IMR-90 (cell line): ENCODE measurements at regions not wholly inside any gene's neighbourhood (a gene's known extent, or its start where the extent isn't known, plus 50 kb on each side); places are given as distances from the start of the nearest gene placed in this dataset.
A peak's percentile ranks its signal among the peaks of the same experiment; 100 is the strongest.

Experiments used
- ATAC-seq: fragments of 200-7000 bp; cut with Tn5 transposase; 2 replicates; pipeline ENCODE4 v1.9.1; 2020; ENCODE audit warnings: low read depth, mild to moderate bottlenecking, moderate library complexity
- BruUV-seq: library from RNA; stranded (reverse); fragments of 400-500 nt; replicated peaks from 2 replicates; lab custom pipeline; 2021; lab: Mats Ljungman, UMichigan
- CTCF ChIA-PET: fragments of 300-600 bp; formaldehyde crosslinking; extraction: SDS; loops from one replicate; lab custom pipeline; 2021; ENCODE audit warnings: antibody characterized with exemption; lab: Yijun Ruan, JAX
- POLR2A ChIA-PET: fragments of 300-600 bp; sonication (Branson Sonifier 250); formaldehyde crosslinking; loops from one replicate; lab custom pipeline; 2022; ENCODE audit warnings: antibody characterized with exemption; ENCODE audit not compliant: unreplicated experiment; lab: Charles Lee
- DNase-seq: peaks from one replicate; pipeline ENCODE4 v3.0.0; 2013
- H2AFZ ChIP-seq: replicated peaks from 2 replicates; pipeline ENCODE3; 2013; ENCODE audit warnings: low read length, mild to moderate bottlenecking; ENCODE audit not compliant: poor library complexity
- H2AK5ac ChIP-seq: 2 replicates; pipeline ENCODE4 v1.6.1; 2013; ENCODE audit warnings: low read depth, low read length, inconsistent platforms
- H2AK9ac ChIP-seq: replicated peaks from 2 replicates; pipeline ENCODE3; 2013; ENCODE audit warnings: mild to moderate bottlenecking, low read depth, low read length, moderate library complexity; ENCODE audit not compliant: poor library complexity
- H2BK120ac ChIP-seq: 2 replicates; pipeline ENCODE4 v1.6.1; 2013; ENCODE audit warnings: low read depth, low read length, inconsistent platforms
- H2BK15ac ChIP-seq: 3 replicates; pipeline ENCODE4 v1.6.1; 2013; ENCODE audit warnings: low read depth, low read length, inconsistent platforms
- H2BK20ac ChIP-seq: 2 replicates; pipeline ENCODE4 v1.6.1; 2013; ENCODE audit warnings: low read depth, mild to moderate bottlenecking, inconsistent platforms, low read length, moderate library complexity
- H2BK5ac ChIP-seq: 2 replicates; pipeline ENCODE4 v1.6.1; 2013; ENCODE audit warnings: mild to moderate bottlenecking, low read depth, low read length, inconsistent platforms; ENCODE audit not compliant: poor library complexity, severe bottlenecking
- H3K14ac ChIP-seq: replicated peaks from 2 replicates; pipeline ENCODE4 v1.6.1; 2013; ENCODE audit warnings: low read depth, low read length, inconsistent platforms
- H3K18ac ChIP-seq: 2 replicates; pipeline ENCODE4 v1.6.1; 2013; ENCODE audit warnings: low read depth, low read length, control low read depth
- H3K23ac ChIP-seq: 2 replicates; pipeline ENCODE4 v1.6.1; 2013; ENCODE audit warnings: low read depth, low read length, inconsistent platforms
- H3K27ac ChIP-seq: 2 replicates; pipeline ENCODE4 v1.5.1; 2013; ENCODE audit warnings: mild to moderate bottlenecking, control low read depth, low read length; ENCODE audit not compliant: insufficient read depth
- H3K27me3 ChIP-seq: 2 replicates; pipeline ENCODE4 v1.6.1; 2013; ENCODE audit warnings: low read length; ENCODE audit not compliant: control insufficient read depth, insufficient read depth
- H3K36me3 ChIP-seq: 2 replicates; pipeline ENCODE4 v1.6.1; 2013; ENCODE audit warnings: low read length, mixed read lengths; ENCODE audit not compliant: control insufficient read depth, insufficient read depth
- H3K4ac ChIP-seq: 2 replicates; pipeline ENCODE4 v1.6.1; 2013; ENCODE audit warnings: low read depth, low read length, inconsistent platforms
- H3K4me1 ChIP-seq: 2 replicates; pipeline ENCODE4 v1.6.1; 2013; ENCODE audit warnings: low read length, mixed read lengths; ENCODE audit not compliant: control insufficient read depth, insufficient read depth
- H3K4me2 ChIP-seq: 2 replicates; pipeline ENCODE4 v1.6.1; 2013; ENCODE audit warnings: low read depth, mild to moderate bottlenecking, control low read depth, low read length, moderate library complexity
- H3K4me3 ChIP-seq: 2 replicates; pipeline ENCODE4 v1.5.1; 2013; ENCODE audit warnings: low read depth, mild to moderate bottlenecking, control low read depth, low read length, moderate library complexity; ENCODE audit not compliant: insufficient read depth
- H3K56ac ChIP-seq: 2 replicates; pipeline ENCODE4 v1.6.1; 2013; ENCODE audit warnings: low read length, inconsistent platforms; ENCODE audit not compliant: insufficient read depth; ENCODE audit errors: extremely low read depth
- H3K79me1 ChIP-seq, 2 experiments: 2 replicates each; pipeline ENCODE4 v1.6.1; 2013; ENCODE audit warnings: low read length in 2 of 2, inconsistent platforms in 1 of 2, low read depth in 1 of 2
- H3K9ac ChIP-seq: 2 replicates; pipeline ENCODE4 v1.6.1; 2013; ENCODE audit warnings: low read depth, low read length, control low read depth
- H3K9me1 ChIP-seq: 2 replicates; pipeline ENCODE4 v1.6.1; 2013; ENCODE audit warnings: low read length, inconsistent platforms; ENCODE audit not compliant: insufficient read depth
- H3K9me3 ChIP-seq: 2 replicates; pipeline ENCODE4 v1.6.1; 2013; ENCODE audit warnings: low read length; ENCODE audit not compliant: control insufficient read depth, insufficient read depth
- H4K20me1 ChIP-seq: 2 replicates; pipeline ENCODE4 v1.6.1; 2013; ENCODE audit warnings: low read length, inconsistent platforms; ENCODE audit not compliant: insufficient read depth
- H4K5ac ChIP-seq: 2 replicates; pipeline ENCODE4 v1.6.1; 2013; ENCODE audit warnings: mild to moderate bottlenecking, low read depth, low read length, control low read depth
- H4K8ac ChIP-seq, 2 experiments: 2 replicates each; pipeline ENCODE4 v1.6.1; 2013; ENCODE audit warnings: low read depth in 2 of 2, low read length in 2 of 2, control low read depth in 1 of 2, inconsistent platforms in 1 of 2
- H4K91ac ChIP-seq: 2 replicates; pipeline ENCODE4 v1.6.1; 2013; ENCODE audit warnings: low read depth, low read length, inconsistent platforms; ENCODE audit not compliant: insufficient read depth
- CHD1 ChIP-seq: IDR thresholded peaks from 2 replicates; pipeline ENCODE4 v1.6.1; 2012; ENCODE audit warnings: low read depth, low read length, improper control_type of control experiment
- FOS ChIP-seq: fragments of 150-350 bp; IDR thresholded peaks from 2 replicates; pipeline ENCODE4 v1.6.1; 2016; ENCODE audit warnings: low read depth, low read length
- MXI1 ChIP-seq: IDR thresholded peaks from 2 replicates; pipeline ENCODE4 v1.6.1; 2012; ENCODE audit warnings: low read depth, mild to moderate bottlenecking, low read length, moderate library complexity, borderline replicate concordance
- NFE2L2 ChIP-seq: fragments of 150-350 bp; IDR thresholded peaks from 2 replicates; pipeline ENCODE4 v1.6.1; 2016; ENCODE audit warnings: low read depth, mild to moderate bottlenecking, low read length
- RAD21 ChIP-seq: IDR thresholded peaks from 2 replicates; pipeline ENCODE4 v1.6.1; 2012; ENCODE audit warnings: low read length, improper control_type of control experiment
- RCOR1 ChIP-seq: IDR thresholded peaks from 2 replicates; pipeline ENCODE4 v1.6.1; 2012; ENCODE audit warnings: mild to moderate bottlenecking, low read length, improper control_type of control experiment; ENCODE audit not compliant: insufficient replicate concordance
- RFX5 ChIP-seq: IDR thresholded peaks from 2 replicates; pipeline ENCODE4 v1.8.0; 2012; ENCODE audit warnings: low read depth, mild to moderate bottlenecking, low read length, moderate library complexity
- SMC3 ChIP-seq: fragments of 150-350 bp; IDR thresholded peaks from 2 replicates; pipeline ENCODE4 v1.6.1; 2016; ENCODE audit warnings: low read depth, mild to moderate bottlenecking, antibody characterized with exemption, low read length, moderate library complexity
- WGBS, 2 experiments: methylation state at CpG; one replicate each; pipeline versions ENCODE4 v1.1.5 to v1.1.7; 2013; ENCODE audit warnings: missing lambda C conversion rate in 2 of 2; ENCODE audit not compliant: insufficient read length in 1 of 2; ENCODE audit errors: extremely low coverage in 2 of 2; 5-methylcytosine and 5-hydroxymethylcytosine counted together
- dilution Hi-C: fragments of 300-500 bp; cut with HindIII; formaldehyde crosslinking; loops from one replicate; pipeline ENCODE4 v1.14.3; 2018; ENCODE audit warnings: low sequenced_read_pairs; ENCODE audit not compliant: unreplicated experiment
- in situ Hi-C: fragments of 300-500 bp; cut with MboI; formaldehyde crosslinking; loops from 3 replicates; pipeline ENCODE4 v1.14.3; 2019; ENCODE audit warnings: low sequenced_read_pairs, inconsistent platforms, mixed read lengths
- intact Hi-C: fragments of 100-400 bp; cut with micrococcal nuclease; formaldehyde crosslinking; loops from 2 replicates; pipeline ENCODE4 v1.10.0; 2022
- TF ChIP-seq, protein P1 (sequence below): conservative IDR thresholded peaks from 2 replicates; pipeline ENCODE4 v1.5.1; 2012; ENCODE audit warnings: mild to moderate bottlenecking, low read depth, low read length, improper control_type of control experiment
- TF ChIP-seq, protein P2 (sequence below): fragments of 150-350 bp; IDR thresholded peaks from 2 replicates; pipeline ENCODE4 v1.6.1; 2017; ENCODE audit warnings: mild to moderate bottlenecking, antibody characterized with exemption, low read length, low read depth

DNA sequence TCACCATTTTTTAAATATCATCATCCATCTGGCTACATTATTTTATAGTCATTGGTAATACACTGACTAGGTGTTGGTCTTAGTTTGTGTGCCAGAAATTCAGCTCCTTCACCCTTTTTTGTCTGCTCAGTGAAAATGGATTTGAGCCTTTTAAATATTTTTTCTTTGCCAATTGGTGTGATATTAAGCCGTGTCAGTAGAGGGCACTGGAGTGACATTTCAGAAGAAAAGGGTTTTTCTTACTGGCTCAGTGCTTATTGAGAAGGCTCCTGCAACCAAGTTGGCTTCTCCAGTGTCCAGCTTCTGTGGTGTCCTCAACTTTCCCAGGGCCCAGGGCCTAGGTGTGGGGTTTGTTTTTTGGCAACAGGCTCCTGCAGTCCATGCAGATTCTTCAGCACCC is 546.6 kb downstream of the DACH1 start:
- H3K27me3 ChIP-seq, result no peaks in the 10 kb centered on the region
- ChIA-PET POLR2A (no interaction called here), CTCF (interaction anchor here (0.6 to 1.7 kb wide), 3 partner anchors 551 to 1043 kb away, joined by 3 to 14 read pairs (median 3); no protein-coding TSS in a partner anchor)
- no peak overlapping the region for H3K9ac ChIP-seq
- whole genome bisulfite sequencing, 2 experiments, result no CpG with 5 or more reads among the region's 1 CpG
- no peaks in the 10 kb centered on the region for H3K9me3 ChIP-seq
- no peak overlapping the region for H2AFZ ChIP-seq
- no peak overlapping the region for H2BK20ac ChIP-seq
- no peak overlapping the region for H3K14ac ChIP-seq
- no peak overlapping the region for H3K56ac ChIP-seq
- ATAC-seq (peak; percentile 60; the same call in 1 of the 2 replicates), DNase-seq (peak; percentile 41)
- no peak overlapping the region for H4K5ac ChIP-seq
- H3K4ac ChIP-seq, result no peak overlapping the region
- in situ Hi-C loops (loop anchor here (10.0 to 25.0 kb wide), 2 partner anchors 554 to 1242 kb away; no protein-coding TSS in a partner anchor), intact Hi-C loops (loop anchor here (1.0 to 2.0 kb wide), 2 partner anchors 352 to 559 kb away; no protein-coding TSS in a partner anchor), dilution Hi-C loops (no loop called here)
- no peaks in the 10 kb centered on the region for H3K4me1 ChIP-seq
- no peak overlapping the region for H2BK5ac ChIP-seq
- H3K79me1 ChIP-seq, result no peaks in the 10 kb centered on the region
- H3K18ac ChIP-seq, result no peak overlapping the region
- H2AK9ac ChIP-seq, result no peak overlapping the region
- H3K27ac ChIP-seq, result no peak overlapping the region
- no peaks in the 10 kb centered on the region for H3K9me1 ChIP-seq
- TF ChIP-seq, protein P1, sequence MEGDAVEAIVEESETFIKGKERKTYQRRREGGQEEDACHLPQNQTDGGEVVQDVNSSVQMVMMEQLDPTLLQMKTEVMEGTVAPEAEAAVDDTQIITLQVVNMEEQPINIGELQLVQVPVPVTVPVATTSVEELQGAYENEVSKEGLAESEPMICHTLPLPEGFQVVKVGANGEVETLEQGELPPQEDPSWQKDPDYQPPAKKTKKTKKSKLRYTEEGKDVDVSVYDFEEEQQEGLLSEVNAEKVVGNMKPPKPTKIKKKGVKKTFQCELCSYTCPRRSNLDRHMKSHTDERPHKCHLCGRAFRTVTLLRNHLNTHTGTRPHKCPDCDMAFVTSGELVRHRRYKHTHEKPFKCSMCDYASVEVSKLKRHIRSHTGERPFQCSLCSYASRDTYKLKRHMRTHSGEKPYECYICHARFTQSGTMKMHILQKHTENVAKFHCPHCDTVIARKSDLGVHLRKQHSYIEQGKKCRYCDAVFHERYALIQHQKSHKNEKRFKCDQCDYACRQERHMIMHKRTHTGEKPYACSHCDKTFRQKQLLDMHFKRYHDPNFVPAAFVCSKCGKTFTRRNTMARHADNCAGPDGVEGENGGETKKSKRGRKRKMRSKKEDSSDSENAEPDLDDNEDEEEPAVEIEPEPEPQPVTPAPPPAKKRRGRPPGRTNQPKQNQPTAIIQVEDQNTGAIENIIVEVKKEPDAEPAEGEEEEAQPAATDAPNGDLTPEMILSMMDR, result peak; percentile 60
- TF ChIP-seq RCOR1 (no peak), NFE2L2 (no peak), RFX5 (no peak), FOS (no peak), CHD1 (no peak), SMC3 (peak; percentile 31), MXI1 (no peak), RAD21 (peak; percentile 61)
- TF ChIP-seq, protein P2, sequence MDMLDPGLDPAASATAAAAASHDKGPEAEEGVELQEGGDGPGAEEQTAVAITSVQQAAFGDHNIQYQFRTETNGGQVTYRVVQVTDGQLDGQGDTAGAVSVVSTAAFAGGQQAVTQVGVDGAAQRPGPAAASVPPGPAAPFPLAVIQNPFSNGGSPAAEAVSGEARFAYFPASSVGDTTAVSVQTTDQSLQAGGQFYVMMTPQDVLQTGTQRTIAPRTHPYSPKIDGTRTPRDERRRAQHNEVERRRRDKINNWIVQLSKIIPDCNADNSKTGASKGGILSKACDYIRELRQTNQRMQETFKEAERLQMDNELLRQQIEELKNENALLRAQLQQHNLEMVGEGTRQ, result no peak
- H3K4me3 ChIP-seq, result no peak overlapping the region
- no peak overlapping the region for H2AK5ac ChIP-seq
- no peak overlapping the region for H3K4me2 ChIP-seq
- no peaks in the 10 kb centered on the region for H4K20me1 ChIP-seq
- no peak overlapping the region for H4K91ac ChIP-seq
- H3K23ac ChIP-seq, result no peak overlapping the region
- no peaks in the 10 kb centered on the region for H3K36me3 ChIP-seq
- no peak overlapping the region for H2BK15ac ChIP-seq
- no peak overlapping the region for H4K8ac ChIP-seq
- H2BK120ac ChIP-seq, result no peak overlapping the region
- no TSS peak for BruUV-seq
